ENCODE measurements at regions not wholly inside any gene's neighbourhood (a gene's known extent, or its start where the extent isn't known, plus 50 kb on each side); places are given as distances from the start of the nearest gene placed in this dataset.

DNA sequence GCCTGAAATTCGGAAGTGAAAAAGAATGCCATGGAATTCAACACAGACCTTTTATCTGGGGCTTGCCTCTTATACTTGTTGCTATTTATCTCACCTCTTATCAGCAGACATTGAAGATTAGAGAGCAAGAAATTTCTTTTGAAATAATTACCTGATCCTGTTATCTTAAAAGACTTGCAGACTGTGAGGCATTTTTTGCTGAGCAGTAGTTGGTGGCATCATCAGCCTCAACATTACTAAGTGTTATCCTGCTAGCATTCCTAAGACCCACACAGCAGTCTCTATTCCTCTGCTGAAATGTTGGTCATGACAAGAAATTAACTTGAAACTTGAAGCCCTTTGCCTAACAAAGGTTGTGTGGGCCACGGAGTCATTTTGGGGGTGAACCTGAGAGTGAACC is 186.5 kb downstream of the TRIB2 start:
- TF ChIP-seq, protein P1, sequence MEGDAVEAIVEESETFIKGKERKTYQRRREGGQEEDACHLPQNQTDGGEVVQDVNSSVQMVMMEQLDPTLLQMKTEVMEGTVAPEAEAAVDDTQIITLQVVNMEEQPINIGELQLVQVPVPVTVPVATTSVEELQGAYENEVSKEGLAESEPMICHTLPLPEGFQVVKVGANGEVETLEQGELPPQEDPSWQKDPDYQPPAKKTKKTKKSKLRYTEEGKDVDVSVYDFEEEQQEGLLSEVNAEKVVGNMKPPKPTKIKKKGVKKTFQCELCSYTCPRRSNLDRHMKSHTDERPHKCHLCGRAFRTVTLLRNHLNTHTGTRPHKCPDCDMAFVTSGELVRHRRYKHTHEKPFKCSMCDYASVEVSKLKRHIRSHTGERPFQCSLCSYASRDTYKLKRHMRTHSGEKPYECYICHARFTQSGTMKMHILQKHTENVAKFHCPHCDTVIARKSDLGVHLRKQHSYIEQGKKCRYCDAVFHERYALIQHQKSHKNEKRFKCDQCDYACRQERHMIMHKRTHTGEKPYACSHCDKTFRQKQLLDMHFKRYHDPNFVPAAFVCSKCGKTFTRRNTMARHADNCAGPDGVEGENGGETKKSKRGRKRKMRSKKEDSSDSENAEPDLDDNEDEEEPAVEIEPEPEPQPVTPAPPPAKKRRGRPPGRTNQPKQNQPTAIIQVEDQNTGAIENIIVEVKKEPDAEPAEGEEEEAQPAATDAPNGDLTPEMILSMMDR (IDR thresholded peaks at IDR 0.05) = no peak
- no peak for TF ChIP-seq POLR2A (IDR thresholded peaks at IDR 0.05)

Data from right lobe of liver (tissue), 4 donors.